ENCODE measurements at regions not wholly inside any gene's neighbourhood (a gene's known extent, or its start where the extent isn't known, plus 50 kb on each side); places are given as distances from the start of the nearest gene placed in this dataset.

- TF ChIP-seq ZNF576 (CRISPR knock-in tag; IDR thresholded peaks at IDR 0.05) (no peak), CTCF (CRISPR knock-in tag; IDR thresholded peaks at IDR 0.05) (no peak), ZBTB38 (CRISPR knock-in tag; IDR thresholded peaks at IDR 0.05) (no peak), ZMAT5 (CRISPR knock-in tag; IDR thresholded peaks at IDR 0.05; ENCODE audit: borderline replicate concordance, low read depth) (no peak), MXD1 (CRISPR knock-in tag; IDR thresholded peaks at IDR 0.05) (no peak), ATF2 (CRISPR knock-in tag; IDR thresholded peaks at IDR 0.05) (no peak), ZNF619 (CRISPR knock-in tag; IDR thresholded peaks at IDR 0.05) (no peak), KAT2B (IDR thresholded peaks at IDR 0.05; ENCODE audit: borderline replicate concordance, low read depth, low read length) (no peak), KDM5A (IDR thresholded peaks at IDR 0.05; ENCODE audit: borderline replicate concordance, low read length) (no peak), NR2F1 (CRISPR knock-in tag; IDR thresholded peaks at IDR 0.05) (no peak), JUNB (CRISPR knock-in tag; IDR thresholded peaks at IDR 0.05; ENCODE audit: borderline replicate concordance) (no peak)
These were observed 204.4 kb downstream of the OTOL1 start for GRCh38 chr3:161700998-161701397.

Data from HepG2 (cell line).